ENCODE measurements at regions not wholly inside any gene's neighbourhood (a gene's known extent, or its start where the extent isn't known, plus 50 kb on each side); places are given as distances from the start of the nearest gene placed in this dataset.
"Not testable (repeated sequence)": the region's sequence is repeated elsewhere in the genome, so short reads cannot be mapped to it uniquely, and the experiment has no call there.

GRCh38 chr1:221862971-221863370, 121.1 kb upstream of the DUSP10 start:
- TF ChIP-seq GFI1B (tag by site-specific recombination; IDR thresholded peaks at IDR 0.05) (no peak), ZFP37 (tag by site-specific recombination; IDR thresholded peaks at IDR 0.05) (peak; percentile 55; the same call in 1 of the 2 replicates)
- Histone ChIP-seq H3K4me1 (ENCODE audit: control insufficient read depth, insufficient read depth, low read length) (no peaks in the 10 kb centered on the region), H3K27ac (ENCODE audit: extremely low read depth, low read depth, low read length) (no peak overlapping the region), H3K36me3 (ENCODE audit: control insufficient read depth in 2 of 2, insufficient read depth in 1 of 2, low read length in 2 of 2) (no peaks in the 10 kb centered on the region), H3K9me3 (ENCODE audit: control insufficient read depth, insufficient read depth, low read depth, low read length) (no peaks in the 10 kb centered on the region), H3K4me3 (ENCODE audit: low read depth, low read length) (no peak overlapping the region)
- CTCF ChIA-PET: interaction anchor here (1.0 kb wide), 1 partner anchor 592 kb away, joined by 4 read pairs; no protein-coding TSS in a partner anchor
- POLR2A ChIA-PET: no interaction called here

GRCh38 chr1:221858818-221859611, 117.1 kb upstream of the DUSP10 start:
- no peak overlapping the region for H3K27ac ChIP-seq (ENCODE audit: extremely low read depth, low read depth, low read length)

DNA sequence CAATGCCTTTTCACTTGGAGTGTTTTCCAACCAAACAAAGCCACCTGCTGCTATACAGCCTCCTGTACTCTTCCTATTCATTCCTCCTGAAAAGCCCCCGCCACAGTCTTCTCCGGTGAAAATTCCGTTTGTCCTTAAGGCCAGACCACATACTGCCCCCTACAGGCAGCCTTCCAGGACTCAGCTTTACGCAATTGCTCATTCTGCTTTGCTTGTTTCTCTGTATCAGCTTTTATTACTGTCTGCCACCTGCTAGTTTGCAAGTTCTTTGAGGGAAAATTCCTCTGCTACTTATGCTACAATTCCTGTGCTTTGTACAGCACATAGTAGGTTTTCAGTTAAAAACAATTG, 115.2 kb upstream of the DUSP10 start:
- CTCF ChIA-PET: interaction anchor here (0.7 kb wide), 1 partner anchor 10 kb away, joined by 3 read pairs; no protein-coding TSS in a partner anchor
- POLR2A ChIA-PET; H3K27ac ChIP-seq (ENCODE audit: extremely low read depth, low read depth, low read length): not testable (repeated sequence)

More at GRCh38 chr1:221858818-221859611, 117.1 kb upstream of the DUSP10 start:
- Histone ChIP-seq H3K9me3 (ENCODE audit: control insufficient read depth, insufficient read depth, low read depth, low read length) (no peaks in the 10 kb centered on the region), H3K4me1 (ENCODE audit: control insufficient read depth, insufficient read depth, low read length) (no peaks in the 10 kb centered on the region), H3K4me3 (ENCODE audit: low read depth, low read length) (no peak overlapping the region), H3K36me3 (ENCODE audit: control insufficient read depth in 2 of 2, insufficient read depth in 1 of 2, low read length in 2 of 2) (no peaks in the 10 kb centered on the region)
- ChIA-PET CTCF (interaction anchor here (0.6 to 1.1 kb wide), 4 partner anchors 14 to 1953 kb away, joined by 3 to 4 read pairs (median 4); no protein-coding TSS in a partner anchor), POLR2A (no interaction called here)
- TF ChIP-seq ZNF169 (tag by site-specific recombination; IDR thresholded peaks at IDR 0.05): no peak
- no peak for TF ChIP-seq ZNF626 (tag by site-specific recombination; IDR thresholded peaks at IDR 0.05)
- no peak for TF ChIP-seq FEZF1 (tag by site-specific recombination; IDR thresholded peaks at IDR 0.05)
- no peak for TF ChIP-seq ZNF24 (tag by site-specific recombination; IDR thresholded peaks at IDR 0.05)
- no peak for TF ChIP-seq ZNF571 (tag by site-specific recombination; IDR thresholded peaks at IDR 0.05)
- no peak for TF ChIP-seq ZNF792 (tag by site-specific recombination; IDR thresholded peaks at IDR 0.05)
- TF ChIP-seq HOXD13 (CRISPR knock-in tag; IDR thresholded peaks at IDR 0.05; ENCODE audit: borderline replicate concordance): no peak
- TF ChIP-seq ZNF366 (tag by site-specific recombination; conservative IDR thresholded peaks at IDR 0.05): no peak
- TF ChIP-seq ZNF629 (tag by site-specific recombination; IDR thresholded peaks at IDR 0.05): no peak
- no peak for TF ChIP-seq OVOL3 (tag by site-specific recombination; IDR thresholded peaks at IDR 0.05)
- TF ChIP-seq ZBTB49 (tag by site-specific recombination; IDR thresholded peaks at IDR 0.05; ENCODE audit: low read depth): no peak
- TF ChIP-seq ZNF621 (tag by site-specific recombination; IDR thresholded peaks at IDR 0.05): no peak

GRCh38 chr1:221856228-221857093, 114.6 kb upstream of the DUSP10 start:
- Histone ChIP-seq H3K4me1 (ENCODE audit: control insufficient read depth, insufficient read depth, low read length) (no peaks in the 10 kb centered on the region), H3K4me3 (ENCODE audit: low read depth, low read length) (no peak overlapping the region), H3K9me3 (ENCODE audit: control insufficient read depth, insufficient read depth, low read depth, low read length) (no peaks in the 10 kb centered on the region), H3K27ac (ENCODE audit: extremely low read depth, low read depth, low read length) (no peak overlapping the region), H3K36me3 (ENCODE audit: control insufficient read depth in 2 of 2, insufficient read depth in 1 of 2, low read length in 2 of 2) (no peaks in the 10 kb centered on the region)
- CTCF ChIA-PET: interaction anchor here (0.7 kb wide), 1 partner anchor 10 kb away, joined by 3 read pairs; no protein-coding TSS in a partner anchor
- POLR2A ChIA-PET: no interaction called here
- TF ChIP-seq ZNF274 (IDR thresholded peaks at IDR 0.05; ENCODE audit: low read length) (no peak), ZNF274 (tag by site-specific recombination; IDR thresholded peaks at IDR 0.05; ENCODE audit: borderline replicate concordance) (no peak), YY2 (tag by site-specific recombination; IDR thresholded peaks at IDR 0.05) (no peak), ZNF221 (tag by site-specific recombination; IDR thresholded peaks at IDR 0.05; ENCODE audit: borderline replicate concordance) (no peak)

More for the DNA sequence above, 115.2 kb upstream of the DUSP10 start:
- H3K9me3 ChIP-seq (ENCODE audit: control insufficient read depth, insufficient read depth, low read depth, low read length); H3K4me3 ChIP-seq (ENCODE audit: low read depth, low read length); H3K36me3 ChIP-seq (ENCODE audit: control insufficient read depth in 2 of 2, insufficient read depth in 1 of 2, low read length in 2 of 2); H3K4me1 ChIP-seq (ENCODE audit: control insufficient read depth, insufficient read depth, low read length): not testable (repeated sequence)
- TF ChIP-seq ZNF654 (tag by site-specific recombination; IDR thresholded peaks at IDR 0.05; ENCODE audit: low read depth): peak; percentile 37

Measured in HEK293 (cell line).